ENCODE measurements at regions not wholly inside any gene's neighbourhood (a gene's known extent, or its start where the extent isn't known, plus 50 kb on each side); places are given as distances from the start of the nearest gene placed in this dataset.
"Not testable (repeated sequence)": the region's sequence is repeated elsewhere in the genome, so short reads cannot be mapped to it uniquely, and the experiment has no call there.

DNA sequence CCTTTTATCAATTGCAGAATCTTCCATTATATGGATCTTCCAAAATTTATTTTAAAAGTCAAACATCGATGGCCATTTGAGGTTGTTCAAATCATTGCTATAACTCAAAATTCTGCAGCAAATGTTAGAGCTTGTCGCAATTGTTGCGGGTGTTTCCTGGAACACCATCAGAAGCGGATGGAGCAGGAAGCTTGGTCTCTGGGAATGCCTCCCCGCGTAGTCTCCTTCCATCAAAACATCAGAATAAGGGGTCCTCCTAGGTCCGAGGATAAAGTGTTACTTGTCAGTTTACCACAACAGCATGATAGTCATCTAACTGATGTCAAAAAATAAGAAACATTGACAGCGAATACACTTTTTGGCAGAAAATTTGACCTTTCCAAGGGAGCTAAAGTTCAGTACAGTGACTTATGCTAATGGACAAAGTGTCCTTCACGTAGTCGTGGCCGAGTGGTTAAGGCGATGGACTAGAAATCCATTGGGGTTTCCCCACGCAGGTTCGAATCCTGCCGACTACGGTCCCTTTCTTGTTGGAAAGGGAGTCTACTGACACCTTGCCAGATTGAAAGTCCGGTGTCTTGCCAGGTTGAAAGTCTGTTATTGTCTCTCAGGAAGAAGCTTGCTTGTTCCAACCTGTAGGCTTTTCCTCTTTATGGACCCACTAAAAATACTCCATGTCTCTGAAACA is 59.0 kb upstream of the ZNF184 start:
- DNase-seq = no peak

DNA sequence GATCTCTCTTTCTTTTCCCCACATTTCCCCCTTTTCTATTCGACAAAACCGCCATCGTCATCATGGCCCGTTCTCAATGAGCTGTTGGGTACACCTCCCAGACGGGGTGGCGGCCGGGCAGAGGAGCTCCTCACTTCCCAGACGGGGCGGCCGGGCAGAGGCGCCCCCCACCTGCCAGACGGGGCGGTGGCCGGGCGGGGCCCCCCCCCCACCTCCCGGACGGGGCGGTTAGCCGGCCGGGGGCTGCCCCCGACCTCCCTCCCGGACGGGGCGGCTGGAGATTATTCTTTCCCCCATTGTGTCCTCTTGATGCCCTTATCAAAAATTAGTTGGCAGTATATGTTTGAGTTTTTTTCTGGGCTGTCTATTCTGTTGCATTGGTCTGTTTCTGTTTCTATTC is 56.9 kb upstream of the ZNF184 start:
- not testable (repeated sequence) for DNase-seq

DNA sequence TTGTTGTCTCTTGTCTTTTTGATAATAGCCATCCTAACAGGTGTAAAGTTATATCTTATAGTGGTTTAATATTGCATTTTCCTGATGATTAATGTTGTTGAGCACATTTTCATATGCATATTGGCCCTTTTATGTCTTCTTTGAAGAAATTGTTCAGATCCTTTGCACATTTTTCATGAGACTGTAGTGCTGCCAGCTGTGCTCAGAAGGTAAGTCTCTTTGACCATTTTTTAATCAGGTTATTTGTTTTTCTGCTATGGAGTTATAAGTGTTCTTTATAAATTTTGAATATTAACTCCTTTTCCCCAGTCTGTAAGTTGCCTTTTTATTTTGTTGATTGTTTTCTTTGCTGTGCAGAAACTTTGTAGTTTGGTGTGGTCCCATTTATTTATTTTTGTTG is 55.8 kb upstream of the ZNF184 start:
- no peak for DNase-seq
